Left lung (tissue), 4 donors: ENCODE measurements at regions not wholly inside any gene's neighbourhood (a gene's known extent, or its start where the extent isn't known, plus 50 kb on each side); places are given as distances from the start of the nearest gene placed in this dataset.

ENCODE experiments used
- ATAC-seq: fragments of 200-7000 bp; cut with Tn5 transposase; one replicate; pipeline ENCODE4 v1.9.1; 2020; ENCODE audit warnings: moderate library complexity
- DNase-seq, 4 donors: peaks; one replicate each; pipeline ENCODE4 v3.0.0-alpha.2; 2013 to 2020
- H3K27ac ChIP-seq, 2 donors: fragments of 200-600 bp; sonication (generic) in 1 of 2; one replicate each; pipeline versions ENCODE4 v1.5.0 to v1.8.0; 2020 to 2021
- H3K27me3 ChIP-seq, 2 donors: fragments of 200-600 bp; sonication (generic) in 1 of 2; one replicate each; pipeline versions ENCODE4 v1.5.0 to v1.8.0; 2020 to 2021
- H3K36me3 ChIP-seq, 2 donors: fragments of 200-600 bp; sonication (generic) in 1 of 2; one replicate each; pipeline versions ENCODE4 v1.5.0 to v1.8.0; 2020 to 2021
- H3K4me1 ChIP-seq, 2 donors: fragments of 200-600 bp; one replicate each; pipeline ENCODE4 v1.8.0; 2021
- H3K4me3 ChIP-seq, 2 donors: fragments of 200-600 bp; sonication (generic) in 1 of 2; one replicate each; pipeline versions ENCODE4 v1.5.0 to v1.8.0; 2020 to 2021; ENCODE audit warnings: mild to moderate bottlenecking in 1 of 2
- H3K9me3 ChIP-seq, 2 donors: fragments of 200-600 bp; sonication (generic) in 1 of 2; one replicate each; pipeline versions ENCODE4 v1.5.0 to v1.8.0; 2020 to 2021
- CTCF ChIP-seq, 2 donors: fragments of 200-600 bp; sonication (generic) in 1 of 2; IDR thresholded peaks; one replicate each; pipeline versions ENCODE4 v1.5.0 to v1.8.0; 2021; ENCODE audit warnings: antibody characterized with exemption in 2 of 2
- intact Hi-C, 2 donors: fragments of 100-400 bp; cut with DNase I; formaldehyde crosslinking; loops; one replicate each; pipeline versions ENCODE4 v1.11.2 to v1.14.2; 2022
- donor health status: DM: no; HTN: yes; CAD: no.
- donor health status: DM: no; HTN: no; CAD: no.

- no peak overlapping the region for H3K4me3 ChIP-seq
- no peak for TF ChIP-seq CTCF (IDR thresholded peaks at IDR 0.05)
- ATAC-seq, result no peak
These were observed 68.6 kb upstream of the IRX4 start for GRCh38 chr5:1951165-1951816.

GRCh38 chr5:1950708-1951103 lies 68.0 kb upstream of the IRX4 start:
- Histone ChIP-seq H3K27me3 (peaks cover 3 to 64% of the 10 kb centered on the region in 2 donors), H3K36me3 (no peaks in the 10 kb centered on the region), H3K9me3 (no peaks in the 10 kb centered on the region), H3K4me1 (no peaks in the 10 kb centered on the region), H3K4me3 (no peak overlapping the region), H3K27ac (no peak overlapping the region)
- DNase-seq, result no peak
- no peak for TF ChIP-seq CTCF (IDR thresholded peaks at IDR 0.05)
- ATAC-seq, result no peak
- intact Hi-C loops, result no loop called here

More at GRCh38 chr5:1951165-1951816, 68.6 kb upstream of the IRX4 start:
- DNase-seq, result no peak
- H3K36me3 ChIP-seq, result no peaks in the 10 kb centered on the region
- no peaks in the 10 kb centered on the region for H3K4me1 ChIP-seq
- no peaks in the 10 kb centered on the region for H3K9me3 ChIP-seq
- peaks cover 3 to 58% of the 10 kb centered on the region in 2 donors for H3K27me3 ChIP-seq
- H3K27ac ChIP-seq, result no peak overlapping the region
- intact Hi-C loops, result no loop called here

- Histone ChIP-seq H3K27ac (no peak overlapping the region), H3K4me1 (no peaks in the 10 kb centered on the region)
- TF ChIP-seq CTCF (IDR thresholded peaks at IDR 0.05), result no peak
These were observed 67.5 kb upstream of the IRX4 start for GRCh38 chr5:1950096-1950707.

GRCh38 chr5:1949253-1949652 lies 66.5 kb upstream of the IRX4 start:
- H3K4me3 ChIP-seq, result no peak overlapping the region
- intact Hi-C loops, result no loop called here
- ATAC-seq, result no peak
- H3K36me3 ChIP-seq, result no peaks in the 10 kb centered on the region
- H3K27ac ChIP-seq, result no peak overlapping the region
- no peak for TF ChIP-seq CTCF (IDR thresholded peaks at IDR 0.05)
- peaks cover 3 to 78% of the 10 kb centered on the region in 2 donors for H3K27me3 ChIP-seq
- H3K4me1 ChIP-seq, result no peaks in the 10 kb centered on the region
- no peak for DNase-seq
- no peaks in the 10 kb centered on the region for H3K9me3 ChIP-seq

More at GRCh38 chr5:1950096-1950707, 67.5 kb upstream of the IRX4 start:
- no peaks in the 10 kb centered on the region for H3K9me3 ChIP-seq
- H3K4me3 ChIP-seq, result no peak overlapping the region
- DNase-seq (no peak), ATAC-seq (no peak)
- H3K36me3 ChIP-seq, result no peaks in the 10 kb centered on the region
- intact Hi-C loops, result no loop called here
- peaks cover 3 to 69% of the 10 kb centered on the region in 2 donors for H3K27me3 ChIP-seq

GRCh38 chr5:1948663-1949191 lies 66.0 kb upstream of the IRX4 start:
- H3K9me3 ChIP-seq, result no peaks in the 10 kb centered on the region
- no peak for DNase-seq
- H3K27me3 ChIP-seq, result peaks cover 3 to 80% of the 10 kb centered on the region in 2 donors
- no peak overlapping the region for H3K4me3 ChIP-seq
- H3K4me1 ChIP-seq, result no peaks in the 10 kb centered on the region
- ATAC-seq, result no peak
- H3K36me3 ChIP-seq, result no peaks in the 10 kb centered on the region
- H3K27ac ChIP-seq, result no peak overlapping the region
- no peak for TF ChIP-seq CTCF (IDR thresholded peaks at IDR 0.05)
- intact Hi-C loops, result no loop called here
